ENCODE measurements at regions not wholly inside any gene's neighbourhood (a gene's known extent, or its start where the extent isn't known, plus 50 kb on each side); places are given as distances from the start of the nearest gene placed in this dataset.
A peak's percentile ranks its signal among the peaks of the same experiment; 100 is the strongest.

- H3K4me3 ChIP-seq (replicated peaks in 1 of 4; ENCODE audit: control extremely low read depth in 1 of 4, insufficient read depth in 1 of 4, low read depth in 3 of 4, low read length in 4 of 4) = no peak overlapping the region
- H3K4me2 ChIP-seq (ENCODE audit: extremely low read depth, insufficient read depth, low read length) = no peak overlapping the region
- H3K27ac ChIP-seq (ENCODE audit: insufficient read depth, low read length) = no peak overlapping the region
Measured at GRCh38 chr13:50357136-50357535, 341.9 kb downstream of the KCNRG start.

GRCh38 chr13:50357586-50358118 is 342.4 kb downstream of the KCNRG start:
- Histone ChIP-seq H2AFZ (ENCODE audit: low read length) (no peak overlapping the region), H3K4me3 (replicated peaks in 1 of 4; ENCODE audit: control extremely low read depth in 1 of 4, insufficient read depth in 1 of 4, low read depth in 3 of 4, low read length in 4 of 4) (no peak overlapping the region), H3K4me2 (ENCODE audit: extremely low read depth, insufficient read depth, low read length) (no peak overlapping the region), H3K27ac (ENCODE audit: insufficient read depth, low read length) (no peak overlapping the region), H3K9me3 (ENCODE audit: control insufficient read depth, insufficient read depth, low read depth, low read length) (no peaks in the 10 kb centered on the region), H3K36me3 (ENCODE audit: control insufficient read depth, insufficient read depth, low read length) (no peaks in the 10 kb centered on the region), H3K79me2 (ENCODE audit: control insufficient read depth, insufficient read depth, low read length) (no peaks in the 10 kb centered on the region), H3K4me1 (ENCODE audit: control insufficient read depth, extremely low read depth, insufficient read depth, low read length) (peaks cover 9% of the 10 kb centered on the region), H4K20me1 (ENCODE audit: control insufficient read depth, extremely low read depth, insufficient read depth, low read length) (no peaks in the 10 kb centered on the region), H3K27me3 (ENCODE audit: control insufficient read depth, insufficient read depth, low read length) (no peaks in the 10 kb centered on the region), H3K9ac (ENCODE audit: insufficient read depth, low read length) (no peak overlapping the region)
- DNase-seq (ENCODE audit: low read depth in 2 of 2) = peak; percentile 82 to 96
- TF ChIP-seq CTCF (conservative IDR thresholded peaks at IDR 0.05 in 1 of 2, IDR thresholded peaks at IDR 0.05 in 1 of 2; ENCODE audit: low read depth in 1 of 2, low read length in 2 of 2) (no peak), EZH2 (IDR thresholded peaks at IDR 0.05; ENCODE audit: low read length, missing control alignments) (no peak)

More at GRCh38 chr13:50357136-50357535, 341.9 kb downstream of the KCNRG start:
- H3K79me2 ChIP-seq (ENCODE audit: control insufficient read depth, insufficient read depth, low read length) = no peaks in the 10 kb centered on the region
- DNase-seq (ENCODE audit: low read depth in 2 of 2) = no peak
- H3K9me3 ChIP-seq (ENCODE audit: control insufficient read depth, insufficient read depth, low read depth, low read length) = no peaks in the 10 kb centered on the region
- no peak overlapping the region for H2AFZ ChIP-seq (ENCODE audit: low read length)
- no peaks in the 10 kb centered on the region for H3K36me3 ChIP-seq (ENCODE audit: control insufficient read depth, insufficient read depth, low read length)
- peaks cover 9% of the 10 kb centered on the region for H3K4me1 ChIP-seq (ENCODE audit: control insufficient read depth, extremely low read depth, insufficient read depth, low read length)
- no peaks in the 10 kb centered on the region for H3K27me3 ChIP-seq (ENCODE audit: control insufficient read depth, insufficient read depth, low read length)
- H4K20me1 ChIP-seq (ENCODE audit: control insufficient read depth, extremely low read depth, insufficient read depth, low read length) = no peaks in the 10 kb centered on the region
- H3K9ac ChIP-seq (ENCODE audit: insufficient read depth, low read length) = no peak overlapping the region
- TF ChIP-seq EZH2 (IDR thresholded peaks at IDR 0.05; ENCODE audit: low read length, missing control alignments) (no peak), CTCF (conservative IDR thresholded peaks at IDR 0.05 in 1 of 2, IDR thresholded peaks at IDR 0.05 in 1 of 2; ENCODE audit: low read depth in 1 of 2, low read length in 2 of 2) (no peak)

GRCh38 chr13:50358231-50359040 is 343.2 kb downstream of the KCNRG start:
- Histone ChIP-seq H3K4me1 (ENCODE audit: control insufficient read depth, extremely low read depth, insufficient read depth, low read length) (peaks cover 9% of the 10 kb centered on the region), H3K27me3 (ENCODE audit: control insufficient read depth, insufficient read depth, low read length) (no peaks in the 10 kb centered on the region), H3K4me3 (replicated peaks in 1 of 4; ENCODE audit: control extremely low read depth in 1 of 4, insufficient read depth in 1 of 4, low read depth in 3 of 4, low read length in 4 of 4) (no peak overlapping the region), H3K36me3 (ENCODE audit: control insufficient read depth, insufficient read depth, low read length) (no peaks in the 10 kb centered on the region), H3K9me3 (ENCODE audit: control insufficient read depth, insufficient read depth, low read depth, low read length) (no peaks in the 10 kb centered on the region), H3K4me2 (ENCODE audit: extremely low read depth, insufficient read depth, low read length) (no peak overlapping the region), H3K9ac (ENCODE audit: insufficient read depth, low read length) (no peak overlapping the region), H3K79me2 (ENCODE audit: control insufficient read depth, insufficient read depth, low read length) (no peaks in the 10 kb centered on the region), H3K27ac (ENCODE audit: insufficient read depth, low read length) (no peak overlapping the region), H4K20me1 (ENCODE audit: control insufficient read depth, extremely low read depth, insufficient read depth, low read length) (no peaks in the 10 kb centered on the region), H2AFZ (ENCODE audit: low read length) (no peak overlapping the region)
- DNase-seq (ENCODE audit: low read depth in 2 of 2) = peak; percentile 18 to 27
- no peak for TF ChIP-seq CTCF (conservative IDR thresholded peaks at IDR 0.05 in 1 of 2, IDR thresholded peaks at IDR 0.05 in 1 of 2; ENCODE audit: low read depth in 1 of 2, low read length in 2 of 2)
- no peak for TF ChIP-seq EZH2 (IDR thresholded peaks at IDR 0.05; ENCODE audit: low read length, missing control alignments)

Measured in fibroblast of lung (primary cell).